ENCODE measurements at regions not wholly inside any gene's neighbourhood (a gene's known extent, or its start where the extent isn't known, plus 50 kb on each side); places are given as distances from the start of the nearest gene placed in this dataset.

DNA sequence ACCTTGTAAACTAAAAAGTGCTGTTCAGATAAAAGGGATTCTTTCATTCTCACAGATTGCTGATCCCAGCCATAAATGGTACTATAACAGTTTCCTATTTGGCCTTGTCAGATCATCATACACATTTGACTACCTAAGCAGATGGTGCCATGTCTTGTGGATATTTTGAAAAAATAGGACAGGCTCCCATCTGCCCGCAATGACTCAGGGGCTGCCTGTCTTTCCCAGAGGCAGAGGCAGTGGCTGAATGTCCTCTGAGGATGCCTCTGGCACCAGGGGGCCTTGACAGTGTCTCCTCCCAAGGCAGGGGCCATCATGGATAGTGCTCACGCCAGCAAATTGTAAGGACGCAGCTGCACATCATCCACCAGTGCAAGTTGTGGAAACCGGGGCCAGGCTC lies 323.0 kb upstream of the PODXL start:
- Histone ChIP-seq H3K36me3 (ENCODE audit: control insufficient read depth, low read length) (no peaks in the 10 kb centered on the region), H4K20me1 (ENCODE audit: control insufficient read depth, insufficient read depth, low read depth, low read length) (no peaks in the 10 kb centered on the region)
- no peak for TF ChIP-seq EZH2phosphoT487 (IDR thresholded peaks at IDR 0.05; ENCODE audit: borderline replicate concordance, low read length)
- TF ChIP-seq, protein P1, sequence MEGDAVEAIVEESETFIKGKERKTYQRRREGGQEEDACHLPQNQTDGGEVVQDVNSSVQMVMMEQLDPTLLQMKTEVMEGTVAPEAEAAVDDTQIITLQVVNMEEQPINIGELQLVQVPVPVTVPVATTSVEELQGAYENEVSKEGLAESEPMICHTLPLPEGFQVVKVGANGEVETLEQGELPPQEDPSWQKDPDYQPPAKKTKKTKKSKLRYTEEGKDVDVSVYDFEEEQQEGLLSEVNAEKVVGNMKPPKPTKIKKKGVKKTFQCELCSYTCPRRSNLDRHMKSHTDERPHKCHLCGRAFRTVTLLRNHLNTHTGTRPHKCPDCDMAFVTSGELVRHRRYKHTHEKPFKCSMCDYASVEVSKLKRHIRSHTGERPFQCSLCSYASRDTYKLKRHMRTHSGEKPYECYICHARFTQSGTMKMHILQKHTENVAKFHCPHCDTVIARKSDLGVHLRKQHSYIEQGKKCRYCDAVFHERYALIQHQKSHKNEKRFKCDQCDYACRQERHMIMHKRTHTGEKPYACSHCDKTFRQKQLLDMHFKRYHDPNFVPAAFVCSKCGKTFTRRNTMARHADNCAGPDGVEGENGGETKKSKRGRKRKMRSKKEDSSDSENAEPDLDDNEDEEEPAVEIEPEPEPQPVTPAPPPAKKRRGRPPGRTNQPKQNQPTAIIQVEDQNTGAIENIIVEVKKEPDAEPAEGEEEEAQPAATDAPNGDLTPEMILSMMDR (IDR thresholded peaks at IDR 0.05; ENCODE audit: low read depth, low read length, poor library complexity, severe bottlenecking): no peak

DNA sequence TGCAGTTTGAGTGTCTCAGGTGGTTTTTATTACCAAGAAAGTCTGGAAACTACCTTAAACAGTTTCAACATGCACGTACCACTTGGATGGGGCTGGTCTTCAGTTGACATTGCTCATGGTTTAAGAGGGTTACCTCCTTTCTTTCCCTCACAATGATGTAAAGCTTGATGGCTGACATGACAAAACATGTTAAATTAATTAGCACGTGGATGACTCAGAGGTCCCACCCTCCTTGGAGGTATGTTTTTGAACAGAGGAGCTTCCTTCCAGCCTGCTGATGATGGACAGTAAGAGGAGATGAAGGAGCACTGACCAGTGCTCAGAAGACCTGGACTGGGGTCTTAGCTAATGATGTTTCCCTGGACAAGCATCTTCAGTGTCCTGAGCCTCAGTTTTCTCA lies 322.3 kb upstream of the PODXL start:
- no peak for TF ChIP-seq EZH2phosphoT487 (IDR thresholded peaks at IDR 0.05; ENCODE audit: borderline replicate concordance, low read length)
- TF ChIP-seq, protein P1 (IDR thresholded peaks at IDR 0.05; ENCODE audit: low read depth, low read length, poor library complexity, severe bottlenecking): no peak
- Histone ChIP-seq H3F3A (ENCODE audit: control insufficient read depth, insufficient read depth) (no peaks in the 10 kb centered on the region), H3K4me3 (ENCODE audit: low read length) (no peak overlapping the region), H4K20me1 (ENCODE audit: control insufficient read depth, insufficient read depth, low read depth, low read length) (no peaks in the 10 kb centered on the region), H3K9me2 (replicated peaks; ENCODE audit: control insufficient read depth, low read length) (no peaks in the 10 kb centered on the region), H3K9me3 (ENCODE audit: control insufficient read depth, insufficient read depth, low read length) (no peaks in the 10 kb centered on the region), H3K4me1 (ENCODE audit: control insufficient read depth, low read length) (no peaks in the 10 kb centered on the region), H3K27ac (ENCODE audit: low read depth, low read length) (no peak overlapping the region), H3K36me3 (ENCODE audit: control insufficient read depth, low read length) (no peaks in the 10 kb centered on the region), H3K27me3 (ENCODE audit: control insufficient read depth, low read length) (no peaks in the 10 kb centered on the region), H3K4me2 (ENCODE audit: low read length) (no peak overlapping the region), H3K79me2 (ENCODE audit: control insufficient read depth, low read length) (no peaks in the 10 kb centered on the region)

More for the DNA sequence above, 323.0 kb upstream of the PODXL start:
- no peak overlapping the region for H3K27ac ChIP-seq (ENCODE audit: low read depth, low read length)
- H3K4me3 ChIP-seq (ENCODE audit: low read length): no peak overlapping the region
- H3K79me2 ChIP-seq (ENCODE audit: control insufficient read depth, low read length): no peaks in the 10 kb centered on the region
- H3K9me3 ChIP-seq (ENCODE audit: control insufficient read depth, insufficient read depth, low read length): no peaks in the 10 kb centered on the region
- H3F3A ChIP-seq (ENCODE audit: control insufficient read depth, insufficient read depth): no peaks in the 10 kb centered on the region
- no peaks in the 10 kb centered on the region for H3K4me1 ChIP-seq (ENCODE audit: control insufficient read depth, low read length)
- H3K27me3 ChIP-seq (ENCODE audit: control insufficient read depth, low read length): no peaks in the 10 kb centered on the region
- H3K4me2 ChIP-seq (ENCODE audit: low read length): no peak overlapping the region
- no peaks in the 10 kb centered on the region for H3K9me2 ChIP-seq (replicated peaks; ENCODE audit: control insufficient read depth, low read length)

DNA sequence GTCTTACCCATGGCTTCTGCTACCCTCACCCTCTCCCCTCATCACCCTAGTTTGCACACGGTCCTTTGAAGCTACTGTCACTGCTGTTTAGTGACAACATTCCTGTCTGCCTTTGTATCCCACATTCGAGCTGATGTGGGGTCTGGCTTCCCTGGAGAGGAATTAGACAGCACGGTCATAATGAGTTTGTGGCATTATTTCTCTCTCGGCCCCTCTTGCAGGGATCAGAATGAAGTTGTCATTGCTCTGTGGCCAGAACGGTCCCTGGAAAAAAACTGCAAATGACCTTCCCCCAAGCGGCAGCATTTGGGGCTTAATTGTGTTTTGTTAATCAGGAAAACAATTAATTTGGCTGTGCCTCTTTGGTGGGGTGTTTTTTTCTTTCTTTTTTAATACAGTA lies 317.2 kb upstream of the PODXL start:
- Histone ChIP-seq H3K79me2 (ENCODE audit: control insufficient read depth, low read length) (no peaks in the 10 kb centered on the region), H3K27ac (ENCODE audit: low read depth, low read length) (no peak overlapping the region), H3K36me3 (ENCODE audit: control insufficient read depth, low read length) (no peaks in the 10 kb centered on the region), H3F3A (ENCODE audit: control insufficient read depth, insufficient read depth) (no peaks in the 10 kb centered on the region), H3K4me3 (ENCODE audit: low read length) (no peak overlapping the region), H3K4me1 (ENCODE audit: control insufficient read depth, low read length) (no peaks in the 10 kb centered on the region), H3K9me2 (replicated peaks; ENCODE audit: control insufficient read depth, low read length) (no peaks in the 10 kb centered on the region), H3K4me2 (ENCODE audit: low read length) (no peak overlapping the region), H3K27me3 (ENCODE audit: control insufficient read depth, low read length) (no peaks in the 10 kb centered on the region), H3K9me3 (ENCODE audit: control insufficient read depth, insufficient read depth, low read length) (no peaks in the 10 kb centered on the region), H4K20me1 (ENCODE audit: control insufficient read depth, insufficient read depth, low read depth, low read length) (no peaks in the 10 kb centered on the region)
- TF ChIP-seq, protein P1 (IDR thresholded peaks at IDR 0.05; ENCODE audit: low read depth, low read length, poor library complexity, severe bottlenecking): no peak
- TF ChIP-seq EZH2phosphoT487 (IDR thresholded peaks at IDR 0.05; ENCODE audit: borderline replicate concordance, low read length): no peak

- Histone ChIP-seq H3K79me2 (ENCODE audit: control insufficient read depth, low read length) (no peaks in the 10 kb centered on the region), H3K4me1 (ENCODE audit: control insufficient read depth, low read length) (no peaks in the 10 kb centered on the region), H3K9me3 (ENCODE audit: control insufficient read depth, insufficient read depth, low read length) (no peaks in the 10 kb centered on the region), H3K36me3 (ENCODE audit: control insufficient read depth, low read length) (no peaks in the 10 kb centered on the region), H3K27me3 (ENCODE audit: control insufficient read depth, low read length) (no peaks in the 10 kb centered on the region), H3K27ac (ENCODE audit: low read depth, low read length) (no peak overlapping the region), H3K4me2 (ENCODE audit: low read length) (no peak overlapping the region), H3K4me3 (ENCODE audit: low read length) (no peak overlapping the region), H3F3A (ENCODE audit: control insufficient read depth, insufficient read depth) (no peaks in the 10 kb centered on the region), H4K20me1 (ENCODE audit: control insufficient read depth, insufficient read depth, low read depth, low read length) (no peaks in the 10 kb centered on the region), H3K9me2 (replicated peaks; ENCODE audit: control insufficient read depth, low read length) (no peaks in the 10 kb centered on the region)
- TF ChIP-seq EZH2phosphoT487 (IDR thresholded peaks at IDR 0.05; ENCODE audit: borderline replicate concordance, low read length): no peak
- TF ChIP-seq, protein P1 (IDR thresholded peaks at IDR 0.05; ENCODE audit: low read depth, low read length, poor library complexity, severe bottlenecking): no peak
Observed at GRCh38 chr7:131869986-131870385, 313.6 kb upstream of the PODXL start.
